IMR-90 (cell line): ENCODE measurements at regions not wholly inside any gene's neighbourhood (a gene's known extent, or its start where the extent isn't known, plus 50 kb on each side); places are given as distances from the start of the nearest gene placed in this dataset.

ENCODE experiments used
- BHLHE40 ChIP-seq: fragments of 150-350 bp; IDR thresholded peaks from 2 replicates; pipeline ENCODE4 v1.6.1; 2016; ENCODE audit warnings: mild to moderate bottlenecking, low read depth, low read length
- CEBPB ChIP-seq: IDR thresholded peaks from 2 replicates; pipeline ENCODE4 v1.6.1; 2012; ENCODE audit warnings: low read depth, low read length, improper control_type of control experiment
- FOS ChIP-seq: fragments of 150-350 bp; IDR thresholded peaks from 2 replicates; pipeline ENCODE4 v1.6.1; 2016; ENCODE audit warnings: low read depth, low read length
- MAZ ChIP-seq: IDR thresholded peaks from 2 replicates; pipeline ENCODE4 v1.6.1; 2012; ENCODE audit warnings: low read depth, mild to moderate bottlenecking, low read length, improper control_type of control experiment, moderate library complexity, borderline replicate concordance
- MXI1 ChIP-seq: IDR thresholded peaks from 2 replicates; pipeline ENCODE4 v1.6.1; 2012; ENCODE audit warnings: low read depth, mild to moderate bottlenecking, low read length, moderate library complexity, borderline replicate concordance
- NFE2L2 ChIP-seq: fragments of 150-350 bp; IDR thresholded peaks from 2 replicates; pipeline ENCODE4 v1.6.1; 2016; ENCODE audit warnings: low read depth, mild to moderate bottlenecking, low read length
- POLR2A ChIP-seq: IDR thresholded peaks from 2 replicates; pipeline ENCODE4 v1.6.1; 2012; ENCODE audit warnings: mild to moderate bottlenecking, low read depth, low read length
- RAD21 ChIP-seq: IDR thresholded peaks from 2 replicates; pipeline ENCODE4 v1.6.1; 2012; ENCODE audit warnings: low read length, improper control_type of control experiment
- RCOR1 ChIP-seq: IDR thresholded peaks from 2 replicates; pipeline ENCODE4 v1.6.1; 2012; ENCODE audit warnings: mild to moderate bottlenecking, low read length, improper control_type of control experiment; ENCODE audit not compliant: insufficient replicate concordance
- RFX5 ChIP-seq: IDR thresholded peaks from 2 replicates; pipeline ENCODE4 v1.8.0; 2012; ENCODE audit warnings: low read depth, mild to moderate bottlenecking, low read length, moderate library complexity
- SMC3 ChIP-seq: fragments of 150-350 bp; IDR thresholded peaks from 2 replicates; pipeline ENCODE4 v1.6.1; 2016; ENCODE audit warnings: low read depth, mild to moderate bottlenecking, antibody characterized with exemption, low read length, moderate library complexity
- TF ChIP-seq, protein P1 (sequence below): conservative IDR thresholded peaks from 2 replicates; pipeline ENCODE4 v1.5.1; 2012; ENCODE audit warnings: mild to moderate bottlenecking, low read depth, low read length, improper control_type of control experiment
- TF ChIP-seq, protein P2 (sequence below): fragments of 150-350 bp; IDR thresholded peaks from 2 replicates; pipeline ENCODE4 v1.6.1; 2017; ENCODE audit warnings: mild to moderate bottlenecking, antibody characterized with exemption, low read length, low read depth

DNA sequence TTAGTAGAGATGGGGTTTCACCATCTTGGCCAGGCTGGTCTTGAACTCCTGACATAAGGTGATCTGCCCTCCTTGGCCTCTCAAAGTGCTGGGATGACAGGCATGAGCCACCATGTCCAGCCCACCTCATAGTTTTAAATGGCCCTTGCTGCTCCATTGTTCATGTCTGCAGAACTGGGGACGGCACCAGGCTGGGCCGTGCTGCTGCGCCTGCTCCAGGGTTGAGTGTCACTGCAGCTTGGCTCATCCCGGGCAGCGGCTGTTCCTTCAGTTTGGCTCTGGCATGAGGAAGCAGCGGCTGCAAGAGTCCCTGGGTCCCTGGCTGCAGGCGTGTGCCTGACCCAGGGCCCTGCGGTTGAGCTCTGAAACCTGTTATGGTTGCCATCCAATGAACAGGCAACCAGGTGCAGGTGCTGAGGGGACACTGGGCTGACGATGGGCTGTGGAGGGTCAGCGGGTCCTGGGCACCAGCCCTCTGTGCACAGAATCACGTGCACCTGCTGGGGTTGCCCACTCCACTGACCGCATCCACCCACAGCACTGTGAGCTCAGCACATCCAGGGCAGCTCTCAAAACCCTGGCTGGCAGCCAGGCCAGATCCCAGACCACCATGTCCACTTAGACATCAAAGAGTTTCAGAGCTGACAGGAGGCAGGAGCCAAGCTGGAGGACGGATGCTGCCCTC is 70.2 kb upstream of the PPP2R2D start:
- TF ChIP-seq MAZ = no peak
- TF ChIP-seq, protein P1, sequence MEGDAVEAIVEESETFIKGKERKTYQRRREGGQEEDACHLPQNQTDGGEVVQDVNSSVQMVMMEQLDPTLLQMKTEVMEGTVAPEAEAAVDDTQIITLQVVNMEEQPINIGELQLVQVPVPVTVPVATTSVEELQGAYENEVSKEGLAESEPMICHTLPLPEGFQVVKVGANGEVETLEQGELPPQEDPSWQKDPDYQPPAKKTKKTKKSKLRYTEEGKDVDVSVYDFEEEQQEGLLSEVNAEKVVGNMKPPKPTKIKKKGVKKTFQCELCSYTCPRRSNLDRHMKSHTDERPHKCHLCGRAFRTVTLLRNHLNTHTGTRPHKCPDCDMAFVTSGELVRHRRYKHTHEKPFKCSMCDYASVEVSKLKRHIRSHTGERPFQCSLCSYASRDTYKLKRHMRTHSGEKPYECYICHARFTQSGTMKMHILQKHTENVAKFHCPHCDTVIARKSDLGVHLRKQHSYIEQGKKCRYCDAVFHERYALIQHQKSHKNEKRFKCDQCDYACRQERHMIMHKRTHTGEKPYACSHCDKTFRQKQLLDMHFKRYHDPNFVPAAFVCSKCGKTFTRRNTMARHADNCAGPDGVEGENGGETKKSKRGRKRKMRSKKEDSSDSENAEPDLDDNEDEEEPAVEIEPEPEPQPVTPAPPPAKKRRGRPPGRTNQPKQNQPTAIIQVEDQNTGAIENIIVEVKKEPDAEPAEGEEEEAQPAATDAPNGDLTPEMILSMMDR = no peak
- TF ChIP-seq RFX5 = no peak
- TF ChIP-seq, protein P2, sequence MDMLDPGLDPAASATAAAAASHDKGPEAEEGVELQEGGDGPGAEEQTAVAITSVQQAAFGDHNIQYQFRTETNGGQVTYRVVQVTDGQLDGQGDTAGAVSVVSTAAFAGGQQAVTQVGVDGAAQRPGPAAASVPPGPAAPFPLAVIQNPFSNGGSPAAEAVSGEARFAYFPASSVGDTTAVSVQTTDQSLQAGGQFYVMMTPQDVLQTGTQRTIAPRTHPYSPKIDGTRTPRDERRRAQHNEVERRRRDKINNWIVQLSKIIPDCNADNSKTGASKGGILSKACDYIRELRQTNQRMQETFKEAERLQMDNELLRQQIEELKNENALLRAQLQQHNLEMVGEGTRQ = no peak
- no peak for TF ChIP-seq RCOR1
- no peak for TF ChIP-seq CEBPB
- TF ChIP-seq POLR2A = no peak
- TF ChIP-seq FOS = no peak
- no peak for TF ChIP-seq NFE2L2
- TF ChIP-seq BHLHE40 = no peak
- no peak for TF ChIP-seq SMC3
- no peak for TF ChIP-seq RAD21
- no peak for TF ChIP-seq MXI1
